Esophagus squamous epithelium (tissue), 5 donors: ENCODE measurements at regions not wholly inside any gene's neighbourhood (a gene's known extent, or its start where the extent isn't known, plus 50 kb on each side); places are given as distances from the start of the nearest gene placed in this dataset.

Experiments
- DNase-seq: peaks from one replicate; lab custom pipeline; 2025; lab: John Stamatoyannopoulos, UW
- H3K27ac ChIP-seq, 4 donors: fragments of 200-600 bp; sonication (generic); one replicate each; pipeline ENCODE4 v1.5.1; 2016 to 2019; ENCODE audit warnings: mild to moderate bottlenecking in 1 of 4
- H3K27me3 ChIP-seq, 4 donors: fragments of 200-600 bp; sonication (generic); 1 replicate in 3 of 4; 2 replicates in 1 of 4; pipeline versions ENCODE4 v1.5.1 to v1.6.0; 2017 to 2021; ENCODE audit warnings: antibody characterized with exemption in 1 of 4
- H3K36me3 ChIP-seq, 3 donors: fragments of 200-600 bp; sonication (generic); one replicate each; pipeline ENCODE4 v1.5.1; 2016 to 2019
- H3K4me1 ChIP-seq, 3 donors: fragments of 200-600 bp; sonication (generic); one replicate each; pipeline ENCODE4 v1.5.1; 2017 to 2019
- H3K4me3 ChIP-seq, 4 donors: fragments of 200-600 bp; sonication (generic); 1 replicate in 3 of 4; 2 replicates in 1 of 4; pipeline ENCODE4 v1.5.1; 2016 to 2019; ENCODE audit warnings: mild to moderate bottlenecking in 2 of 4, moderate library complexity in 1 of 4
- H3K9me3 ChIP-seq, 3 donors: fragments of 200-600 bp; sonication (generic); one replicate each; pipeline ENCODE4 v1.5.1; 2016 to 2019
- POLR2A ChIP-seq, 4 donors: fragments of 450-650 bp; IDR thresholded peaks; one replicate each; pipeline ENCODE4 v1.6.1; 2017; ENCODE audit warnings: antibody characterized with exemption in 4 of 4, mild to moderate bottlenecking in 4 of 4, moderate library complexity in 3 of 4
- WGBS, 2 donors: methylation state at CpG; one replicate each; pipeline ENCODE4 v1.1.5; 2018; 5-methylcytosine and 5-hydroxymethylcytosine counted together
- intact Hi-C: fragments of 100-400 bp; cut with DNase I; formaldehyde crosslinking; loops from one replicate; pipeline ENCODE4 v1.15.0; 2022
- TF ChIP-seq, protein P1 (sequence below), 6 experiments: fragments of 450-650 bp in 4 of 6; fragments of 200-600 bp in 2 of 6; sonication (generic) in 2 of 6; IDR thresholded peaks; one replicate each; pipeline ENCODE4 v1.5.1; 2016 to 2019; ENCODE audit warnings: antibody characterized with exemption in 6 of 6, mild to moderate bottlenecking in 4 of 6, moderate library complexity in 4 of 6
- donor health status: DM: yes; HTN: yes; CAD: no.

DNA sequence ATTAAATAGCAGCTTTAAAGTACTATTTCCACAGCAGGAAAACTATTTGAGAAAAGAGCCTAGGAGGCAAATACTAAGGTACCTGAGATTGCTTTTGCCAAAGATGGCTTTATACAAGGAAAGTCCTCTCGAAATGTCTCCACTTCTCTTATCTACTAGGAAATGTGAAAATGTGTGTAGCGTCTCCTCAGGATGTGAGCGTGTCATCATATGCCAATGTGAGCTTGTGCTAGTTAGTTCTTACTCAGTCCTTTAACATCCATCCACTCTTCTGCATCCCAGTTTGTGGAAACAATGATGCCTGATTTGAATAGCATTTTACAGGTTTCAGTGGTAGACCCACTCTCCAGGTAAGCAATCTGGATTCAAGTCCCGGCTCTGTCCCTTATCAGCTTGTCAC is 421.0 kb downstream of the DYNC2H1 start:
- Histone ChIP-seq H3K27ac (no peak overlapping the region), H3K4me3 (no peak overlapping the region), H3K36me3 (no peaks in the 10 kb centered on the region), H3K9me3 (no peaks in the 10 kb centered on the region), H3K27me3 (no peaks in the 10 kb centered on the region), H3K4me1 (no peaks in the 10 kb centered on the region)
- 86% methylated on average over 4 of the region's 4 CpGs for WGBS, 2 donors
- intact Hi-C loops: no loop called here
- TF ChIP-seq POLR2A (IDR thresholded peaks at IDR 0.05): no peak
- DNase-seq: no peak

DNA sequence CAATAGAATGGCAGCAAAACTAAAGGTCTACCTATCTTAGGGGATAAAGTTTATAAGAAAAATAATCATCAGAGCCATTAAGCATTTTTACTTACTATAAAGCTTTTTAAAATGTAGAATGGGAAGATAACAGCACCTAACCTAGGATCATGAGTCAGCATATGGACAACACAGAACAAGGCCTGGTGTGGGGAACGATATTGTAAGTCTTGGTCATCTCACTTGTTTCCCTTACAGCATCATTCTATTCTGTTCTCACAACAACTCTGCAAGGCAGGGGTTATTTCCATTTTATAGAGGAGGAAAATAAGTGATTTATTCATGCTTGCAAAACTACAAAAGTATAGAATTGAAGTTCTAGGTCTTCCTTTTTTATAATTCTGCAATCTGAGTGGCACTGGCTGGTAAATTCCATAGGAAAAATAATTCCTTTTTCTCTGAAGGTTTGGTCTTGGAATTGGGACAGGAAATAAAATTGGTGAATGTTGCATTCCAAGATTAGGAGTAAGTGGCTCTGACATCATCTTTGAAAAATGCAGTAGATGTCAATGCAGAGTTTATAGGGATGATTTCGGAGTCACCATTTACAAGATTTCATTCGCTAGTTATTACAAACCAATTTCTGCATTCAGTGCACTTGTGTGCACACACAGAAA is 423.0 kb downstream of the DYNC2H1 start:
- no peak for TF ChIP-seq POLR2A (IDR thresholded peaks at IDR 0.05)
- TF ChIP-seq, protein P1, sequence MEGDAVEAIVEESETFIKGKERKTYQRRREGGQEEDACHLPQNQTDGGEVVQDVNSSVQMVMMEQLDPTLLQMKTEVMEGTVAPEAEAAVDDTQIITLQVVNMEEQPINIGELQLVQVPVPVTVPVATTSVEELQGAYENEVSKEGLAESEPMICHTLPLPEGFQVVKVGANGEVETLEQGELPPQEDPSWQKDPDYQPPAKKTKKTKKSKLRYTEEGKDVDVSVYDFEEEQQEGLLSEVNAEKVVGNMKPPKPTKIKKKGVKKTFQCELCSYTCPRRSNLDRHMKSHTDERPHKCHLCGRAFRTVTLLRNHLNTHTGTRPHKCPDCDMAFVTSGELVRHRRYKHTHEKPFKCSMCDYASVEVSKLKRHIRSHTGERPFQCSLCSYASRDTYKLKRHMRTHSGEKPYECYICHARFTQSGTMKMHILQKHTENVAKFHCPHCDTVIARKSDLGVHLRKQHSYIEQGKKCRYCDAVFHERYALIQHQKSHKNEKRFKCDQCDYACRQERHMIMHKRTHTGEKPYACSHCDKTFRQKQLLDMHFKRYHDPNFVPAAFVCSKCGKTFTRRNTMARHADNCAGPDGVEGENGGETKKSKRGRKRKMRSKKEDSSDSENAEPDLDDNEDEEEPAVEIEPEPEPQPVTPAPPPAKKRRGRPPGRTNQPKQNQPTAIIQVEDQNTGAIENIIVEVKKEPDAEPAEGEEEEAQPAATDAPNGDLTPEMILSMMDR (IDR thresholded peaks at IDR 0.05): no peak
- no peak overlapping the region for H3K4me3 ChIP-seq
- intact Hi-C loops: no loop called here
- no peaks in the 10 kb centered on the region for H3K4me1 ChIP-seq
- no peaks in the 10 kb centered on the region for H3K9me3 ChIP-seq
- WGBS, 2 donors: 67 to 81% methylated on average over 3 of the region's 3 CpGs
- no peaks in the 10 kb centered on the region for H3K36me3 ChIP-seq
- H3K27ac ChIP-seq: no peak overlapping the region
- H3K27me3 ChIP-seq: no peaks in the 10 kb centered on the region
- DNase-seq: no peak

DNA sequence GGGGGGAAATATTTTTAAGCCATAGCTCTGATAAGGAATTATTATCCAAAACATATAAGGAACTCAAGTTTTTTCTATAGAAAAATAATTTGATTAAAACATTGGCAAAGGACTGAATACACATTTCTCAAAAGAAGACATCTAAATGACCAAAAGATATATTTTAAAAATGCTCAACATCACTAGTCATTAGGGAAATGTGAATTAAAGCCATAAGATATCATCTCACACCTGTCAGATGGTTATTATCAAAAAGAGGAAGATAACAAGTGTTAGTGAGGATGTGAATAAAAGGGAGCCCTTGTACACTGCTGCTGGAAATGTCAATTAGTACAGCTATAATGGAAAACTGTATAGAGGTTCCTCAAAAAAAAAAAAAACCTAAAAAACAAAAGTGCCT is 425.0 kb downstream of the DYNC2H1 start:
- no peaks in the 10 kb centered on the region for H3K27me3 ChIP-seq
- H3K4me1 ChIP-seq: no peaks in the 10 kb centered on the region
- intact Hi-C loops: no loop called here
- H3K36me3 ChIP-seq: no peaks in the 10 kb centered on the region
- DNase-seq: no peak
- no peak overlapping the region for H3K27ac ChIP-seq
- no peak for TF ChIP-seq POLR2A (IDR thresholded peaks at IDR 0.05)
- TF ChIP-seq, protein P1 (IDR thresholded peaks at IDR 0.05): no peak
- H3K9me3 ChIP-seq: no peaks in the 10 kb centered on the region
- H3K4me3 ChIP-seq: no peak overlapping the region

DNA sequence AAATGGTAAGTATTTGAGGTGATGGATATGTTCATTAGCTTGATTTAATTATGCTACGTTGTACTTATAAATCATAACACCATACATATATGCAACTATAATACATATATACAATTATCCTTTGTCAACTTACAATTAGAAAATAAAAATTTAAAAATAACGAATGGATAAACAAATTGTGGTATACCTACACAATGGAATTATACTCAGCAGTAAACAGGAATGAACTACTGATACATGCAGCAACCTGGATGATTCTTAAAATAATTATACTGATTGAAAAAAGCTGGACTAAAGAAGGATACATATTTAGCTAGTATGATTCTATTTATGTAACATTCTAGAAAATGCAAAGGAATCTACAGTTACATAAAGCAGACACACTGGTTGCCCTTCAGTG is 425.7 kb downstream of the DYNC2H1 start:
- no peaks in the 10 kb centered on the region for H3K36me3 ChIP-seq
- intact Hi-C loops: no loop called here
- TF ChIP-seq, protein P1 (IDR thresholded peaks at IDR 0.05): no peak
- TF ChIP-seq POLR2A (IDR thresholded peaks at IDR 0.05): no peak
- no peak for DNase-seq
- H3K9me3 ChIP-seq: no peaks in the 10 kb centered on the region
- no peak overlapping the region for H3K4me3 ChIP-seq
- H3K27ac ChIP-seq: no peak overlapping the region
- no peaks in the 10 kb centered on the region for H3K27me3 ChIP-seq
- 83 to 87% methylated on average over 2 of the region's 2 CpGs for WGBS, 2 donors
- H3K4me1 ChIP-seq: no peaks in the 10 kb centered on the region

DNA sequence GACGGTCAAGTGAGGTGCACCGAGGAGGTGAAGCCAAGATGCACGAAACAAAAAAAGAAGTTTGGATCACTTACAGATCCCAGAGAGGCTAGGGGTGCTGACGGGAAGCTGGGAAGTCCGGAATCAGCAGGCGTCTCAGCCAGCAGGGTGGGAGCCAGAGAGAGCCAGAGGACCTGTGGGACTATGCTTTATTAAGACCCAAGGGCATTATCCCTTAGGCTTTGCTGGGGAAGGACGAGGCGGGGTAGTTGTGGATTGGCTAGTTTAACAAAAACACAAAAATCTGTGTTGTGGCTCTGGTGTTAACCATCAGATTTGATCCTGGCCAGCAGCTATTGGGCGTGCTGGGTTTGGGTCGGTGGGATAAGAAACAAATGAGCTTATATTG is 427.1 kb downstream of the DYNC2H1 start:
- Histone ChIP-seq H3K4me1 (peaks cover 0 to 5% (median 0%) of the 10 kb centered on the region in 3 donors), H3K9me3 (no peaks in the 10 kb centered on the region), H3K27me3 (no peaks in the 10 kb centered on the region), H3K36me3 (no peaks in the 10 kb centered on the region), H3K27ac (no peak overlapping the region), H3K4me3 (no peak overlapping the region)
- intact Hi-C loops: no loop called here
- WGBS, 2 donors: 80 to 88% methylated on average over 10 of the region's 10 CpGs
- DNase-seq: no peak
- no peak for TF ChIP-seq POLR2A (IDR thresholded peaks at IDR 0.05)
- TF ChIP-seq, protein P1 (IDR thresholded peaks at IDR 0.05): no peak
